ENCODE measurements at regions not wholly inside any gene's neighbourhood (a gene's known extent, or its start where the extent isn't known, plus 50 kb on each side); places are given as distances from the start of the nearest gene placed in this dataset.
"Not testable (repeated sequence)": the region's sequence is repeated elsewhere in the genome, so short reads cannot be mapped to it uniquely, and the experiment has no call there.

DNA sequence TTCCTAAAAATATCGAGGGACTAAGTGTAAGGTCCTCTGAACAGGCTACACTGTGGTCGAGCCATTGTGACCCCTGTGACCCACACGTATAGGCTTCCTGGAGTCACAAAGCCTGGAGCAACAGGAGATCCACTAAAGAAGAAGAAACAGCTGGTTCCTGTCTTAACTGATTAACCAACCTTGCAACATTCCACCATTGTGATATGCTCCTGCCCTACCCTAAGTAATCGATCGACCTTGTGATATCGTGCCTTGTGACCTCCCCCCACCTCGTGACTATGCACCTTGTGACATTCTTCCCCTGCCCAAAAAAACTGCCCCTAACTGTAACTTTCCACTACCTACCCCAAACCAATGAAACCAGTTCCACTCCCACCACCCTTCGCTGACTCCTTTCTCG is 304.6 kb upstream of the FAM78B start:
- intact Hi-C loops (cut with DNase I) = no loop called here
- no peak for DNase-seq

DNA sequence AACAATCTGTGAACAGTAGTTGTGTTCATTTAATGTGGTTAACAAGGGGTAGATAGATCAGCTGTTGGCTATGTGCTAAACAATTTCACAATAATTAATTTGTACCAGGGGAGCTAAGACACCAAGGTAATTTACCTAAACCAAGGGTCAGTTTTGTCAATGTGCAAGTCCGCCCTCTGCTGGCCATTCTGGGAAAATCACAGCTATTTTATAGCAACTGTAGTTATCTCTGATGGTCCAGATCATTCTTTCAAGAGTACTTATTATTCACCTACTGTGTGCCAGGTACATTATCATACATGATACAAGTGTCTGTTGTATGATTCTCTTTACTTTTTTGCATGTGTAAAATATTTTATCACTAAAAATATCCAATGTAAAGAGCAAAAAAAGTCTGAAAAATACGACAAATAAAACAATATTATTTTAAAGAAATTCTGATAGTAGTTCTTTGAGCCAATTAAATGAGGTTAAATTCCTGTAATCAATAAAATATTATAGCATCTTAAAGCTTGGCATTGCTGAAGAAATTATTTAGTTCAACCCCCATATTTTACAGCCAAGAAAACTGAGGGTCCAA is 312.3 kb upstream of the FAM78B start:
- peak; percentile 20 to 86 (median 64) for DNase-seq
- intact Hi-C loops (cut with DNase I) = loop anchor here (5.0 kb wide), 1 partner anchor 552 kb away; no protein-coding TSS in a partner anchor

DNA sequence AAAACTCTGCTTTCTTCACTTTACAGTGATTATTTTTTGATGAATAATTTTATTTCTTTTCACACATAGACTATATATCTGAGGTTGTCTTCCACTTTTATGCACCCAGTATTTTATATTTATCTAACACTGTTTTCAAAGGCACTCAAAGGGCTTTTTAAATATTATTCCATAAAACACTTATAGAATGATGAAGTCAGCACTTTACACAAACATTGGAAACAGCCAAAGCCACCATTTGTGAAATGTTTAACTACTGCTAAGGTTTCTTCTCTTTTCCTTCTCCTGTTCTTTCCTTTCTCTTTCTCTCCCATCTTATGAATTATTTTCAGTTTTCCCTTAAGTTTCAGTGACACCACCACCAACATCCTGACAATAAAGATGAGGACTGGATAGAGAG is 317.7 kb upstream of the FAM78B start:
- DNase-seq = no peak
- intact Hi-C loops (cut with DNase I) = no loop called here

DNA sequence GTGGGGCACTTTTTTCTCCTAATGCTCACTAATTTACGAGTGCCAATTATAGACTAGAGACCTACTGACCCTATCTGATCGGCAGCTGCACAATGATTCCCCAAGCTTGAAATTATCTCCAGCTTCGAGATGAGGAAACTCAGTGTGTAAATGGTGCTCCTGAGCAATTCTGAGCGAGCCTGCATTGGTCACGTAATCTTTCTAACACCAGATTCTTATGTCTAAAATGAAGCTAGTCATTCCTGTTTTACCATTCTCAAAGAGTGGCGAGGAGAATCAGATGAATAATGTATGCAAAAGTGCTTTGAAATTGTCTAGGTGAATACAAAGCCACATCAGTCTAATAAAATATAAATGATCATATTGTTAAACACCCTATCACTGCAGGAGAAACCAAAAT is 318.1 kb upstream of the FAM78B start:
- intact Hi-C loops (cut with DNase I) = no loop called here
- no peak for DNase-seq

DNA sequence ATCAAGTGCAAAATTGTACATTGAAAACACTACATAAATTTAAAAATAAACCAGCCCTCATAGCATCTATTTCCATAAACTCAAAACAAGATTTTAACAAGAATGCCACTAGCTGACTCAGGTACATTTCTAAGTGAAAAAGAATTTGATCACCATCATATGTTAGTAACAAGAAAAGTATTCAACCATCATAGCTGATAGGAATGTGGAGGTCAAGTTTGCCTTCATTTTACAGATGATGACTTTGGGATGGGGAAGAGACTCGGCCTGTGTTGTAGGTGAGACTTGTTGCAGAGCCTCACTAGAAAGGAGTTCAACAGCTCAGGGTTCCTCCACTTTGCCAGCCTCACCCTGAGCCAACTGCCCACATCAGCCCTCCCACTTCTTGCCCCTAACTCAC is 318.8 kb upstream of the FAM78B start:
- intact Hi-C loops (cut with DNase I) = no loop called here
- DNase-seq = no peak

DNA sequence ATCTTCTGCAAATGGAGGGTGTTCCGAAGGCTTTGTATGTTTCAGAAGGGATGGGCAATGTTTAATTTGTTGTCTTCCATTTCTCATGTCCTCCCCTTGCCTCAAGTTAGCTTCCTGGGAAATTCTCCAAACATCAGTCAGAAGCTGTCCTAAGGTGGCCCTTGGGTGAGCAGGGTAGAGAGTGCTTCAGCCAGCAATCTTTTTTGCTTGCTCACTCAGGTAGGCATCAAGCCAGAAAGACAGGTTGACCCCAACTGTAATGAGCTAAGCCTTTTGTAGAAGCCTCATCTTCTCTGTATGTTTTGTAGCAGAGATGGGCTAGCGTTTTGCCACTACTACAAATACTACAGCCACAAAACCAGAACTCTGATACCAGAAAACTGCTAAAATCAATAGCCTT is 321.5 kb upstream of the FAM78B start:
- intact Hi-C loops (cut with DNase I) = no loop called here

DNA sequence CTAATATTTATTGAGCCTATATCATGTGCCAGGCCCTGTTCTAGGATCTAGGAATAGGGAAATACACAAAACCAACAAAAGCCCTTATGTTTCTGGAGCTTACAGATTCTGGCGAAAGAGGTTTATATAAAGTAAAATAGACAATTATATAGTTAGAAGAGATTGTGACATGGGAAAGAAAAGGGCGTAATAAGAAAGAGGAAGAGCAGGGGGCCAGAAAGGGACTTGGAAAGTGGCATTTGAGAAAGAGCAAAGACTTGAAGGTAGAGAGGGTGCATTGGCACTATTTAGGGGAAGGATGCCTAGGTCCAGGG is 322.5 kb upstream of the FAM78B start:
- no peak for DNase-seq
- intact Hi-C loops (cut with DNase I) = no loop called here

More for the DNA sequence above, 321.5 kb upstream of the FAM78B start:
- DNase-seq = no peak

DNA sequence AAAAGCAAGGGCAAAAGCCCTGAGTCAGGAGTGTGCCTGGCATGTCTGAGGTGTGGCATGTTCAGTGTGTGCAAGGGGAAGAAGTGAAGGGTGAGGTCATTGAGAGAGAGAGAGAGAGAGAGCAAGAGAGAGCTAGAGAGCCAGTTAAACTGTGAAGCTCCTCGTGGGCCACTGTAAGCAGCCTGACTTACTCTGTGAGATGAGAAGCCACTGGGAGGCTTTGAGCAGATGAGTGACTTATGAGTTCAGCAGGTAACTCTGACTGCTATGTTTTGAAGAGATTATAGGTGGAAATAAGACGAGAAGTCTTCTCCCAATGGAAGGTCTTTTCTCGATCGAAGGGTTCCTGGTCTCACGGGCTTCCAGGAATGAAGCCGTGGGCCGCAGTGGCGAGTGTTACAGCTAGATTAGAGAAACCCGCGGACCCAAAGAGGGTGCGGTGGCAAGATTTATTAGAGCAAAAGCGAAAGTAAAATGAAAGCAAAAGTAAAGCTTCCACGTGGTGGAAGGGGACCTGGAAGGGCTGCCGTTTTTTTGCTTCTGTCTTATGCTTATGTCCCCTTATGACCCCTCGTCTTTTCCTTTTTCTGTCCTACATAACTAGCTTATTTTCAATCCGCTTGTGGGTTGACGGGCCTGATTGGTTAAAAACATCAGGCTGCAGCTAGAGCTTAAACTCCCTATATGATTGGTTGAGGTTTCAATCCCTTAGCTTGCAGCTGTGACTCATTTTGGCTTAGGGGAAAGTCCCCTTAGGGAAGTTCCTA is 323.1 kb upstream of the FAM78B start:
- intact Hi-C loops (cut with DNase I) = no loop called here
- DNase-seq = peak in 4 of 42 donors; percentile 3 to 17 (median 7)

DNA sequence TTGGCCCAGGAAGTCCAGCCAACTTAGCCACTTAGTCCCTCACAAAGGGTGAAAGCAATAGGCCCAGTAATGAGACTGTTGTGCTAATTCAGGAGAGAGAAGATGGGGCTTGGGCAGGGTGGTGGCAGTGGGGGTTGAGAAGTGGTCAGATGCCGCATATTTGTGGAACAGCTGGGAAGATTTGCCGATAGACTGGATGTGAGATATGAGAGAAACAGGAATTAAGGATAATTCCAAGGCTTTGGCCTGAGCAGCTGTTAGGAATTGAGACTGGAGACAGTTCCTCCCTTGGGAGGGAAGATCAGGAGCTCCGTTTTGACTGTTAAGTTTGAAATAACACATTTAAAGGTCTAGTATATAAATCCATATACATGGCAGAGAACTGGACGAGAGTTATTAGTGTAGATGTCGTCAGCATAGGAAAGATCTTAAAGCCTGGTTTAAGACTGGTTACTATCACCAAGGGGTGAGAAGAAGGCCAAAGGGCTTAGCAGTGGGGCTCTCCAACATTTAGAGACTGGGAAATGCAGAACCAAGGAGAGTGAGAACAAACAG is 323.7 kb upstream of the FAM78B start:
- intact Hi-C loops (cut with DNase I) = no loop called here
- DNase-seq = peak in 2 of 42 donors; percentile 1 to 20

DNA sequence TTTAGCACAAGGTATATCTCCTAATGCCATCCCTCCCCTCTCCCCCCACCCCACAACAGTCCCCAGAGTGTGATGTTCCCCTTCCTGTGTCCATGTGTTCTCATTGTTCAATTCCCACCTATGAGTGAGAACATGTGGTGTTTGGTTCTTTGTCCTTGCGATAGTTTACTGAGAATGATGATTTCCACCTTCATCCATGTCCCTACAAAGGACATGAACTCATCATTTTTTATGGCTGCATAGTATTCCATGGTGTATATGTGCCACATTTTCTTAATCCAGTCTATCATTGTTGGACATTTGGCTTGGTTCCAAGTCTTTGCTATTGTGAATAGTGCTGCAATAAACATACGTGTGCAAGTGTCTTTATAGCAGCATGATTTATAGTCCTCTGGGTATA is 327.0 kb upstream of the FAM78B start:
- intact Hi-C loops (cut with DNase I); DNase-seq: not testable (repeated sequence)

DNA sequence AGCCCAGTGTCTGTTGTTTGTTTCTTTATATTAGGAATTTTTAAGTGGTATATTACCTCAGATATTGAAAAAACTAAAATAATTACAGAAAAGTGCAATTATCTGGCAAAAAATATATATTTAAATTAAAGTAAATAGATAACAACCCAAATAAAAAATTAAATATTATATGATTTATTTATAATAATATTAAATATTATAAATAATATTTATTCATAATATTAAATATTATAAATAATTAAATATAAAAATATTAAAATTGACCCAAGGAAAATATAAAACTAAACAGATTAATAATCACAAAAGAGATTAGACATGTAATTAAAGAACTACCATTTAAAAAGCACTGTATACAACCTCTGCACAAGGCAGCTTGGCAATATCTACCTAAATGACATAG is 331.9 kb upstream of the POGK start:
- no peak for DNase-seq
- intact Hi-C loops (cut with DNase I) = no loop called here

DNA sequence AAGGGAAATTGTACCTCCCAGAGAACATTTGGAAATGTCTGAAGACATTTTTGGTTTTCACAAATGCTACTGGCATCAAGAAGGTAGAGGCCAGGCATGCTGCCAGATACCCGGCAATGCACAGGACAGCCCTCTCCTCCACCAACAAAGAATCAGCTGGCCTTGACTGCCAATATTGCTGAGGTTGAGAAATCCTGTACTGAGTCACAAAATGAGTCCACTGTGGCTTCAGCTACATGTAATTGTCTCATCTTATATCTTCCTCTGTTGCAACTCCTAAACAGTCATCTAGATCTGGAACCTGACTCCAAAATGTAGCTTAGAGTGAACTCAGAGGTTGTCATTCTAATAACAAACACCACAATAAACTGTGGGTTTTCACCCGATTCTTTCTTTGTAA is 327.5 kb upstream of the POGK start:
- intact Hi-C loops (cut with DNase I) = no loop called here
- no peak for DNase-seq

DNA sequence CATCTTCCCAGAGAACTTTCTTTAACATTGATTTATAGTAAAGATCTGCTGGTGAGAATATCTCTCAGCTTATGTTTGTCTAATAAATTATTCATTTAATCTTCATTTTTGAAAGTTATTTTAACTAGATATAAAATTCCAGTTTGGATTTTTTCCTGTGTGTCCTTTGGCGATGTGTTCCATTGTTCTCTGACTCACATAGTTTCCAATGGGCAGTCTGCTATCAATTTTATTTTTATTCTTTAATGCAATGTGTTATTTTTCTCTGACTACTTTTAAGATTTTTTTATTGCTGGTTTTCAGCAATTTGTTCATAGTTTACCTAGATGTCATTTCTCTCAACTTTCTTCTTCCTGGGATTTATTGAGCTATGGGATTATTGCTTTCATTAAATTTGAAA is 325.2 kb upstream of the POGK start:
- no peak for DNase-seq
- intact Hi-C loops (cut with DNase I) = no loop called here

DNA sequence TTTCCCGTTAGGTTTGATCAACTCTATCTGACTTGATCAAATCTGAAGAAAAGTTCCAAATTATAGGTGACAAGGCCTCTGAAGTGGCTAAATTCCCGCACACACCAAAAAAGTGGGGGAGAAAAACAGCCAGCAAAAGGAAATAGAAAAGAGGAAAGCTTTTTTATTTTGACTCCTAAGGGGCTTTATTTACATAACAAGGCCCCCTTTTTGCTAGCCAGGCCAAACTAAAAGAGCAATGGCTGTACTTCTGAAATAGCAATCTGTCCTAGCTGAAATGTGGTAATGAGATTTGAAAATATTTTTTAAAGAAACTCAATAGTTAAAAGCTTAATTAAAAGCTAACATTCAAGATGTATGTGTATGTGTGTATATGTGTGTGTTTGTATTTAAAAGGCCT is 311.5 kb upstream of the POGK start:
- DNase-seq = no peak
- intact Hi-C loops (cut with DNase I) = no loop called here

DNA sequence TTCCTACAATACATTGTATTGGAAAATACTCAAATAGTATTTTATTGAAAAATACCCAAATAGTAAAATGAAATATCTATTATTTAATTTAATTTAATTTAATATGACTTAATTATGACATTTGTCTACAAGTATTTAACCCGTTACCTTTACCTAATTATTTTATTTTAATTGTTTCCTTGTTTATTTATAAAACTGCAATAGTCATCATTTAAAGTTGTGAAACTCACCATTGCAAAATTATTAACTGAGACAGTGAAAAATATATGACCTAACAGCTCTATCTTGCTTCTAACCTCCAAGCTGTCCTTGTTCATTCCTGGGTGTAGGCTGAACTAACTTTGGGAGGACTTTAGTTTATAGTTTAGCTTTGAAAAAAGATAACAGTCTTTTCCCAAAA is 300.6 kb upstream of the POGK start:
- DNase-seq = no peak
- intact Hi-C loops (cut with DNase I) = no loop called here

DNA sequence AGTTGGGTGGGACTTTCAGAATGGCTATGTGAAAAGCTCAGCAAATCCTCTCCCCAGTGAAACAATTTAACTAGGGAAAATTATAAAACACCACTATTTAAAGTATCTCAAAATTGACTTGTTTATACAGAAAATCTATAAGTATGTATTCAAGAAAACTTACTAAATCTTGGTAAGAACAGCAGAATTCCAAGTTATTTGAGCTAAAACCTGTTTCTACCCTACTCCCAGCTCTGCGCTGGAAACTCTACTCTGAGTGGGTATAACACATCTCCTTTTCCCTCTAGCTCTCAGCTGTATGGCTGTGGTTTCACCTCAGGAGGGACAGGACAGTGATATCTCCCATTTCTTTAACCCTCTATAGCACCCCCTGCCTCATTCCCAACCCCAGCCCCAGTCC is 295.2 kb upstream of the POGK start:
- DNase-seq = no peak
- intact Hi-C loops (cut with DNase I) = no loop called here

DNA sequence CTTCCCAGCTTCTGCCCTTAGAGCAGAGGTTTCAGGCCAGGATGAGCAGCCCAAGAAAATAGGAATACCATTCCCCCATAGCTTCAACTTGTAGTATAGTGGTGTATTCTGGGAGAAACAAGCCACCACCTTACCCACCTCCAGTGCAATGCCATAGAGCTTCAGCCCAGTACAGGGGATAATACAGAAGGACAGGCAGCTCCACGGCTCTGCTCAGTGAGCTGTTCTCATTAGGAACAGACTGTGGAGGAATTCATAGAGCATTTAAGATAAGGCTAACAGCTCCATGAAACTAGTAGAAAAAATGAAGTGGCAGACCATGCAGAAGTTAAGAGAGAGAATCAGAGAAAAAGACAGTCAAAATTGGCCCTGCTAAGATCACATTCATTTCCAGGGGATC is 294.7 kb upstream of the POGK start:
- DNase-seq = no peak
- intact Hi-C loops (cut with DNase I) = no loop called here

DNA sequence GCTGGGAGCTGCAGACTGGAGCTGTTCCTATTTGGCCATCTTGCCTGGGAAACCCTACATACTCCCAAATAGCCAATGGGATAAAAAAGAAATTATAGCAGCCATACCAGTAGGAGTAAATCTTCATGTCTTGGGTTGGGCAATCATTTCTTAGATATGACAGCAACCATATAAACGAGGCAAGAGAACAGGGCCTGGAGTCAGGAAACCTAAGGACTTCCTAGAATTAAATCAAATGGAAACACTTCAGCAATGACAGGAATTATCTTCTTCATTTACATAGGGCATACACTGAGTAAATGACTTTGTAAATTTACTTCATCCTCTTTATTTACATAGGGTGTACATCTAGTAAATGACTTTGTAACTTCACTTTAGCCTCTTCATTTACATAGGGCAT is 286.6 kb upstream of the POGK start:
- intact Hi-C loops (cut with DNase I) = no loop called here
- DNase-seq = no peak

DNA sequence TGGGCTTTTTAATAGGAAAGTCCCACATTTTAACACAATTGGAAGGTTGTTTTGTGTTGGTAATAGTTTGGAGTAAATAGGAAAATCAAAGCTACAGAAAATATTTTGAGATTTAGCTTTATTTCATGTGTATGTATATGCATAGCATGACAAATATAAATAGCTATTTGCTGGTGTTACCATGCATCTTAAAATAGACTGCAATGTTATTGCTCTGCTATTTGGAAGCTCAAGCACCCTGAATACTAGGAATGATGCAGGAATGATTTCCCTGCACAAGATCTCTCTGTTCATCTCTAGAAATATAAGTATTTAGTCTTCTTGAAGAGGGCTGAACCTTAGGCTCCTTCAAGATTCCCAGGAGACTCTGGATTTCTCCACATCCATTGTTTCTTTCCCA is 268.3 kb upstream of the POGK start:
- no peak for DNase-seq
- intact Hi-C loops (cut with DNase I) = no loop called here

DNA sequence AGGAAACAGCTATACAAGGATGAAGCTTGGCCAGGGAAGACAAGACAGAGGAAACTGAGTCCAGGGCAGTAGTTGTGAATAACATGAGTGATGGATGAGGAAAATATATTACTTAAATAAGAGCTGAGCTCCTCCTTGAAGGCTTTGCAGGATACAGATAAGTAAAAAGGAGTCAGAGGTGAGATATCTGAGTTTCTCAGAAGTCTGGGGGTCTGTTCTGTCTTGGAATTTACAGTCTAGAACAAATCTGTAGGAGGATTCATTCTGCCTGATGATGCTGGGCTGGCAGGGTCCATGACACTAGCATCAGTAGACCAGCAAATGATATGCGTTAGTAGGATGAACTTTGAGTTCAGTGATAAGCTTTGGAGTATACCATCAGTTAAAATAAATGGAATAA is 266.1 kb upstream of the POGK start:
- no peak for DNase-seq
- intact Hi-C loops (cut with DNase I) = no loop called here

Data from head of caudate nucleus (tissue), 42 donors.